SK-N-MC (cell line): ENCODE measurements at regions not wholly inside any gene's neighbourhood (a gene's known extent, or its start where the extent isn't known, plus 50 kb on each side); places are given as distances from the start of the nearest gene placed in this dataset.

Source experiments
- DNase-seq: peaks from one replicate; pipeline ENCODE4 v3.0.0-alpha.2; 2011; ENCODE audit warnings: low read depth, low spot score
- H3K27ac ChIP-seq: fragments of 200-600 bp; sonication (generic); 2 replicates; pipeline ENCODE4 v1.5.1; 2016; ENCODE audit warnings: mixed run types
- H3K36me3 ChIP-seq: fragments of 200-600 bp; sonication (generic); 2 replicates; pipeline ENCODE4 v1.6.1; 2017; ENCODE audit warnings: antibody characterized with exemption, low read length, mixed read lengths; ENCODE audit not compliant: insufficient read depth
- H3K4me3 ChIP-seq: fragments of 200-600 bp; sonication (generic); 2 replicates; pipeline ENCODE4 v1.5.1; 2016
- H3K9ac ChIP-seq: fragments of 200-600 bp; sonication (generic); 2 replicates; pipeline ENCODE4 v1.8.0; 2017; ENCODE audit warnings: mixed run types, mixed read lengths; ENCODE audit not compliant: insufficient read length
- H3K9me3 ChIP-seq: fragments of 200-600 bp; sonication (generic); 2 replicates; pipeline ENCODE4 v1.6.1; 2017; ENCODE audit warnings: low read depth, mild to moderate bottlenecking, antibody characterized with exemption, low read length, moderate library complexity, mixed read lengths
- EZH2 ChIP-seq: fragments of 200-600 bp; sonication (generic); IDR thresholded peaks from one replicate; pipeline ENCODE4 v1.6.1; 2017; ENCODE audit warnings: antibody characterized with exemption
- FOXP2 ChIP-seq: optimal IDR thresholded peaks from 2 replicates; pipeline ENCODE3; 2011; ENCODE audit warnings: mild to moderate bottlenecking, moderate library complexity; ENCODE audit not compliant: insufficient read depth; ENCODE audit errors: extremely low read length, control extremely low read depth
- POLR2AphosphoS5 ChIP-seq: IDR thresholded peaks from 2 replicates; pipeline ENCODE4 v1.6.1; 2012; ENCODE audit warnings: mild to moderate bottlenecking, low read depth, low read length, borderline replicate concordance

- Histone ChIP-seq H3K27ac (no peak overlapping the region), H3K9me3 (no peaks in the 10 kb centered on the region), H3K4me3 (no peak overlapping the region), H3K36me3 (no peaks in the 10 kb centered on the region), H3K9ac (no peak overlapping the region)
- no peak for DNase-seq
- TF ChIP-seq EZH2 (no peak), FOXP2 (no peak), POLR2AphosphoS5 (no peak)
These were observed 539.2 kb downstream of the CDH26 start for GRCh38 chr20:60497298-60498035.

- Histone ChIP-seq H3K4me3 (no peak overlapping the region), H3K9me3 (no peaks in the 10 kb centered on the region), H3K36me3 (no peaks in the 10 kb centered on the region), H3K9ac (no peak overlapping the region), H3K27ac (no peak overlapping the region)
- DNase-seq = no peak
- no peak for TF ChIP-seq EZH2
- TF ChIP-seq FOXP2 = no peak
- TF ChIP-seq POLR2AphosphoS5 = no peak
These were observed 541.9 kb downstream of the CDH26 start for GRCh38 chr20:60500038-60500701.

GRCh38 chr20:60501048-60501447 lies 542.8 kb downstream of the CDH26 start:
- no peaks in the 10 kb centered on the region for H3K9me3 ChIP-seq
- H3K9ac ChIP-seq = no peak overlapping the region
- TF ChIP-seq EZH2 = no peak
- TF ChIP-seq FOXP2 = no peak
- no peak for TF ChIP-seq POLR2AphosphoS5
- H3K36me3 ChIP-seq = no peaks in the 10 kb centered on the region
- no peak overlapping the region for H3K27ac ChIP-seq
- DNase-seq = no peak
- no peak overlapping the region for H3K4me3 ChIP-seq

DNA sequence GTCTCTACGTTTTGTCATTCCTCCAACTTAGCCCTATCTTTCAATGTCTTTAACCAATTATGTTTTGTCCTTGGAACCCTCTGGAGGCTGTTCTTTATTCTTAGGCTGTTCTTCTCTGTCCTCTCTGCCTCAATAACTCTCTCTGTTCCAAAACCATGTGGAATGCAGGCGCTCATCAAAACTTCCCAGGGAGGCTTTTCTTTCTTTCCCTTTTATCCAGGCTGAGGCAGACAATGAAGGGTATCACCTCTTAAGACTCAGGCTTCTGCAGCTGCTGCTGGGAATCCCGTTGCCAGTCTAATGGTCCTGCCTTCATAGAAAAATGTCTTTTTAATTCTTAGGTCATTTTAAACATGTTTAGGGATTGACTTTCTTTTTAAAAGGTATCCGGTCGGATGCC lies 544.7 kb downstream of the CDH26 start:
- no peak overlapping the region for H3K27ac ChIP-seq
- H3K4me3 ChIP-seq = no peak overlapping the region
- TF ChIP-seq POLR2AphosphoS5 (no peak), FOXP2 (no peak), EZH2 (no peak)
- no peak for DNase-seq
- H3K9me3 ChIP-seq = no peaks in the 10 kb centered on the region
- H3K9ac ChIP-seq = no peak overlapping the region
- H3K36me3 ChIP-seq = no peaks in the 10 kb centered on the region

DNA sequence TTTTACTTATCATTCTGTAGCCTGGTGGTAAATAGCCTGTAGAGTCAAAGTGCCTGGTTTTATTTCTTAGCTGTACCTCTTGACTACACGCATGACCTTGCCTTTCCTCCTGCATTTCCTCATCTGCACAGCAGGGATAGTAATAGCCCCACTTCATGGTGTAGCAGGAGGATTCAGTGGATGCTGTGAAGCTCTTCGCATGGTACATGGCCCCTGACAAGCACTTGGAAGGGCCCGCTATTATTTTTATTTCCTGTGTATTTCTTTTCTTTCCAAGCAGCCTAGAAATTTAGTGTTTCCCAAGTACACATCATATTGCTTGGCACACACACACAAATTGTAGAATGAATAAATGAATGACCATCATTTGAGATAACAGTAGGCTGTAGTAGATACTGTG lies 547.2 kb downstream of the CDH26 start:
- no peak for DNase-seq
- no peak overlapping the region for H3K27ac ChIP-seq
- TF ChIP-seq FOXP2 (no peak), EZH2 (no peak), POLR2AphosphoS5 (no peak)

DNA sequence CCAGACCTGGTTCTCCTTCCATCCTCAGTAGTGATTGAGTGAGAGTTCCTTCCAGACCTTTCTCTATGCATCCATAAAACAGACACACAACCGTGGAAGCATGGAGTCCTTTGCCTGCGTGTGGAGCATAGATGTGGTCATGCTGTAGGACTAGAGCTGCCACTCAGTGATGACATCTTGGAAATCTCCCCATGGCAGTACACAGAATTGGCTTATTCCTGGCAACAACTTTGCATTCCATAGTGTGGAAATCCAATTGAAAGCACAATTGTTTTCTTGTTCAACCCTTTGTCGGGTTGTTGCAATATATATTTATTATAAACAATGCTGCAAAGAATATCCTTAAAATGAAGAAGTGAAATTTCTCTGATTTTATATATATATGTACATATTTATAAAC lies 547.8 kb downstream of the CDH26 start:
- Histone ChIP-seq H3K36me3 (no peaks in the 10 kb centered on the region), H3K4me3 (no peak overlapping the region), H3K9me3 (no peaks in the 10 kb centered on the region), H3K27ac (no peak overlapping the region), H3K9ac (no peak overlapping the region)
- no peak for DNase-seq
- no peak for TF ChIP-seq POLR2AphosphoS5
- TF ChIP-seq FOXP2 = no peak
- no peak for TF ChIP-seq EZH2

More for the DNA sequence above, 547.2 kb downstream of the CDH26 start:
- Histone ChIP-seq H3K9ac (no peak overlapping the region), H3K4me3 (no peak overlapping the region), H3K9me3 (no peaks in the 10 kb centered on the region), H3K36me3 (no peaks in the 10 kb centered on the region)

- TF ChIP-seq POLR2AphosphoS5 = no peak
- TF ChIP-seq FOXP2 = no peak
- no peak for TF ChIP-seq EZH2
- Histone ChIP-seq H3K9ac (no peak overlapping the region), H3K36me3 (no peaks in the 10 kb centered on the region), H3K4me3 (no peak overlapping the region), H3K27ac (no peak overlapping the region), H3K9me3 (no peaks in the 10 kb centered on the region)
- DNase-seq = no peak
These were observed 549.0 kb downstream of the CDH26 start for GRCh38 chr20:60507087-60507694.

- Histone ChIP-seq H3K36me3 (no peaks in the 10 kb centered on the region), H3K27ac (no peak overlapping the region), H3K4me3 (no peak overlapping the region), H3K9me3 (no peaks in the 10 kb centered on the region), H3K9ac (no peak overlapping the region)
- no peak for TF ChIP-seq EZH2
- no peak for TF ChIP-seq POLR2AphosphoS5
- no peak for TF ChIP-seq FOXP2
- DNase-seq = no peak
These were observed 551.2 kb downstream of the CDH26 start for GRCh38 chr20:60509407-60509806.

- no peaks in the 10 kb centered on the region for H3K36me3 ChIP-seq
- no peaks in the 10 kb centered on the region for H3K9me3 ChIP-seq
- H3K9ac ChIP-seq = no peak overlapping the region
- H3K4me3 ChIP-seq = no peak overlapping the region
- no peak for DNase-seq
- no peak overlapping the region for H3K27ac ChIP-seq
- no peak for TF ChIP-seq FOXP2
- TF ChIP-seq EZH2 = no peak
- TF ChIP-seq POLR2AphosphoS5 = no peak
These were observed 552.1 kb downstream of the CDH26 start for GRCh38 chr20:60510356-60510755.
